GM21526 (cell line): ENCODE measurements at regions not wholly inside any gene's neighbourhood (a gene's known extent, or its start where the extent isn't known, plus 50 kb on each side); places are given as distances from the start of the nearest gene placed in this dataset.
A peak's percentile ranks its signal among the peaks of the same experiment; 100 is the strongest.

Source experiments
- ATAC-seq: cut with Tn5 transposase; IDR thresholded peaks from one replicate; pipeline ENCODE4 v1.9.1; 2021; ENCODE audit warnings: moderate library complexity; ENCODE audit not compliant: unreplicated experiment, low FRiP score

DNA sequence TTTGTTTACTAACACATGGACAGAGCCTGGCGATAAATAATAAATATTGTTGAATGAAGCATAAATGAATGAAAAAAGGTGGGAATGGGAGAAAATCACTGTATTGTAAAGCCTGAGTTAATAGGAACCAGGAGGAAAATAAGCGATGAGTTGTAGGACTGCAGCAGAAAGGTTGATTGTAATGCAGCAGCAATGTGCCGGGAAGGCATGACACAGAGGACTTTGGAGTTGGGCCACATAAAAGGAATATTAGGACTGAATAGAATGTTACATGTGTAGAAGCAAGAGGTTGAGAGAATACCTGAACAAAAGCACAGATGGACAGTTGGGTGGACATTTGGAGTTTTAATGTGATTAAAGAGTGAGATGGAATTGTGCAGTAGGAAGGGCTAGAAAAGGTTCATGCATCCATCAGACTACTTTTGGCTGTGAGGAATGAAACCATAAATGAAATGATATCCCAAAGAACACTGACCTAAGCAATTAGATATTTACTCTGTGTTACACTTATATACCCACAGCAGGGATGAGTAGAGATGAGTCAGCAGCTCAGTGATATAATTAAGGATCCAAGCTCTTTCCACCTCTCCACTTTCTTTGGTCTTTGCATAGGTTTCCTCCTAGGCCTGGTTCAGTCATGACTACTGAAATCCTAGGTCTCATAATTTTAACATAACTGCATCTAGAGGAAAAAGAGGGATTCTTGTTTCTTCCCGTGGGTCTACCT lies 55.4 kb downstream of the CCER1 start:
- ATAC-seq = no peak

DNA sequence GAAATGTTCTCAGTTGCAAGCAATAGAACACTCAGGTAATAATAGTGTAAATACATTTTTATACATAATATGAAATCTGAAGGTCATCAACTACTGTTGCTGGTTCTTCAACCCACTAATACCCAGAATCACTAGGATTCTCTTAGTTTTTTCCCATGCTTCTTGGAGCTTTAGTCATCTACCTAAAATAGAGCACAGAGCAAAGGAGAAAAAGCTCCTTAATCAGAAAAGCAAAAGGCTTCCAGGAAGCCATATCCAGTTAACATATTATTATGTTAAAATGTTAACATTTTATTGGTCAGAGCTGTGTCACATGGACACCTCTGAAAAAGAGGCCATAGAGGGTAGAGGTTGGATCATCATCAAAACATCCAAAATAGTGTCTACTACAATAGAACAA lies 57.0 kb downstream of the CCER1 start:
- no peak for ATAC-seq

DNA sequence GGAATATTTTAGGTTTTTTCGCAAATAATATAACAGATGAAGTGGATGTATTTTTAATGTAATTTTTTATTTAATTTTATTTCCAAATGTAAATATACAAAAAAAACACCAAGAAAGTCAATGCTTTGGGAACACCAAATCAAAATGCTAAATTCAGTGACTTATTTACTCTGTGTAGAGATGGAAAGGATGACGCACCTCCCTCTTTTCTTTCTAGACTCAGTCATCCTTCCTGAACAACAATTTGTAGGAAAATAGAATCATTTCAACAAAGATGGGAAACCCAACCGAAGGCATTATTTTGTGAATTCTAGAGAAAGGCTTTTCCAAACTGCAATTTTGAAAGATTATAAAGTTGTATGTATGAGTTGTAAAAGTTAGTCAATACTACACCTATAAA lies 57.7 kb downstream of the CCER1 start:
- ATAC-seq = no peak

DNA sequence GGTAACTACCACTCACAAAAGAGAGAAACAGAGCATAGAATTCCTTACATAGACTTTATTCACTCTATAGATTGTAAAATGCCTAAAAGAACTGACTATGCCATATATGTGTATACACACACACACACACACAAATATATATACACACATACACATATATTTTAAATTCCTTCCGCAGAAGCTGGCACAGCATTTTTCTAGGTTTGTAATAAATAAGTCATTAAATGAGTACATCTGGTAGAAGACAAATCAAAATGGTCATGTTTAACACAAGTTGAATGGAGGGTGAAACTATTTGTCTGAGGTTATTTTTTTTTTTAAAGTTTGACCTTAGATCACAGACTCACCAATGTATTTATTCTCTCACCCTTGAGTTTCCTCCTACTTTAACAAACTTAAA lies 58.2 kb downstream of the CCER1 start:
- no peak for ATAC-seq

DNA sequence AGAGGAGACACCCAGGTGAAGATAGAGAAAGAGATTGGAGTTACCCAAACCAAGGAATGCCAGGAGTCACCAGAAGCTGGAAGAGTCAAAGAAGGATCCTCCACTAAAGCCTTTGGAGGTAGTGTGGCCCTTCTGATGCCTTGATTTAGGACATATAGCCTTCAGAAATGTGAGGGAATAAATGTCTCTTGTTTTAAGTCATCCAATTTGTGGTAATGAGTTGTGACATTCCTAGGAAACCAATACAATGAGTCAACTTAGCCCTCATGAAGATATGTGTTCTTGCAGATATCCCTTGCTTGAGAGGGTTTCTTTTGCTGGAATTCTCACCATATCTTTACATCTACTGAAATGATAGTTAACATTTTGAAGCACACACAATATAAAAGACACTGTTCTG lies 58.8 kb downstream of the CCER1 start:
- ATAC-seq = no peak

DNA sequence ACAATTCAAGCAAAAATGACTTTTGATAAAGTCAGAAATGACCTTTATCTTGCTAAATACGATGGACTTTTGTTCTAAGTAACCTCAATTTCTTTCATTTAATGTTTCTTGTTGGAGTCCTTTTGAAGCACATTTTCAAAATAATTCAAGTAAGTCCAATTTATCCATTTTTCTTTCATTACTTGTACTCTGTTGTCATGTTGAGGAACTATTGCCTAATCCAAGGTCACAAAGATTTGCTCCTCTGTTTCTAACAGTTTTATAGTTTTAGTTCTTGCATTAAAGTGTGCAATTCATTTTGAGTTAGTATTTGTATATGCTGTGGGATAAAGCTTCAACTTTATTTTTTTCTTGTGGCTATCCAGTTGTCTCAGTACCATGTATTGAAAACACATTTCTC lies 66.7 kb downstream of the CCER1 start:
- ATAC-seq = no peak

DNA sequence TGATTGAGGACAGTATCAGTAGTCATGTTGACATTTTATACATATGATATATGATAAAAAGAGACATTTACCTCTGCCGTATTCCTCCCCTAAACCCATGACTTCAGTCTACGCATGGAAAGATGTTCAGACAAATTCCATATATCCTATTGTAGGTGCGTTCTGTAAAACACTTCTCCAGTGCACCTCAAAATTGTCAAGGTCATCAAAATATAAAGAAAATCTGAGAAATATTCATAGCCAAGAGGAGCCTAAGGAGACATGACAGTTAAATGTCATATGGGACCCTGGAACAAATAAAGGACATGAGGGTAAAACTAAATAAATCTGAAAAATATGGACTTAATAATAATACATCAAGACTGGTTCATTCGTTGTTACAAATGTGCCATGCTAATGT lies 71.5 kb downstream of the CCER1 start:
- no peak for ATAC-seq

DNA sequence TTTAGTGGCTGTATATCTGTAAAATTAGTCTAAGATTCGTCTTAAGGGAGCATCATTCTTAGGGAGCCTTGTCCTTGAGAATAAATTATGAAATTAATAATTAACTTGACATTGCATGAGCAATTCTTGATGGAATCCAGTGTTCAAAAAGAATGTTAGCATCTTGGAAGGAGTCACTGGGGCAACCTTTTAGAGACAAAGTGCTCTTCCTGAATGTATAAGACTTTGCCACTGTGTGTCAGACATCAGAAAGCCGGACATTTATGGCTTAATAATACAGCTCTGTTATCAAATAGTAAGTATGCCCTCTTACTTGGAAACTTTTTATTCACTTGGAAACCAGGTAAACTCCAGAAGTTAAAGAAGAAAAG lies 83.3 kb downstream of the CCER1 start:
- no peak for ATAC-seq

DNA sequence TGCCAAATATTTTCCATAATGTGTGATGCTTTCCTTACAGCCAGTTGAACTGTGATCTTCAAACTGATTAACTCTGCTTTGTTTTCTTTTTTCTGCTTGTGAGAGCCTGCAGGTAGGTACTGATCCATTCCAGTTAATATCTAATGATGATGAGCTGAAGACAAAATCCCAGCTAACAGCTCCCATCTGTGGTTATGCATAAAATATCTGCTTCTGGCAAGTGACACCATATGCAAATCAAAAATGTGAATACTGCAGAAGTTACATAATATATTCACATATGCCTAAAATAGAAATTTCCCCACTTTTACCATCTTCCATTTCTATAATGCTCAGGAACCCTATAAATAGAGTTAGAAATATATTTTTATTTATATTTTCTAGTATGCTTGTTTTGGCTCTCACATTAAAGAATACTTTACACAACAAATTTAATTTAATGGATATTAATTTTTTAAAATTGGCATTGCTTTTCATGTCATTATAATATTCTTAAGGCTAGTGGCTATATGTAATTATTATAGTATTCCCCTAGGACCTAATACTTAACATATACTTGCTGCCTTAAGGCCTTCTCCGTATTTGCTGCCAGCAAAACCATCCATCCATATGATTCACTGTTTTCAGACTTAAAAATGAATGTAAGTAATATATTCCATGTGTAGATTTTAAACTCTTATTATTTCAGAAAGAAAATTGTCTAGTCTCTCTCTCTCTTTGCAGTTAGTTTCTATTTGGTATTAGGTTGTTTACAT lies 83.8 kb downstream of the CCER1 start:
- ATAC-seq = no peak

DNA sequence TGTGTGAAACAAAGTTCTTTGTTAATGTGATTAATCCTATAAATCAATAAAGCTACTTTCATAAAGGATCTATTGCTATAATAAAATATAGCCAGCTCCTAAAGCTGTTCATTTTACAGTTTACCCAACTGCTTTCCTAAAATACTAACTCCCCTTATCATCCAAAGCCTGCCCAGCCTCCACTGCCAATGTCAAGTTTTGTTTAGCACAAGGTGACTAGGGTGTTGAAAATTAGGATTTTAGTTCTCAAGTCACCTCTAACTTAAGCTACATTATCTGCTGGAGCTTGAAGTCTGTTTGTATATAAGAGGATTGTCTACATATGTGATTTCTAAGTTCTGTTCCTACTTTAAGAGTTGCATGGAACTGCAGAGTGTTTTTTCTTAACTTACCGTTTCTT lies 86.3 kb downstream of the CCER1 start:
- ATAC-seq = no peak

DNA sequence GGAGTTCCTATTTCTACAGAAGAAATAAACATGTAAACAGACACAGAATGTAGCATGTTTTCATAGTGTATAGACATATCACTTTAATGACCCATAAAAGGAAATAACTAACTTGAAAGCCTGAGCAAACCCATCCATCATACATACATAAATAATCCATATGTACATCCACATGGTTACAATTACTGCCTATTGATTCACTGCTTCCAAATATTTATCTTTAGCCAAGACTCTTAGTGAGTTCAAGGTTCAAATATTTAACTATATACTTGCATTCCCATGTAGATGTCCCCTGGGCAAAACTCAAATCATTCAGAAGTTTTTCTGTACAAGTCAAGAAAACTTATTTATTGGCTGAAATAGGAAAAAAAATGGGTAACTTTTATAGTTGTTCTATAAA lies 95.4 kb downstream of the CCER1 start:
- ATAC-seq = no peak

DNA sequence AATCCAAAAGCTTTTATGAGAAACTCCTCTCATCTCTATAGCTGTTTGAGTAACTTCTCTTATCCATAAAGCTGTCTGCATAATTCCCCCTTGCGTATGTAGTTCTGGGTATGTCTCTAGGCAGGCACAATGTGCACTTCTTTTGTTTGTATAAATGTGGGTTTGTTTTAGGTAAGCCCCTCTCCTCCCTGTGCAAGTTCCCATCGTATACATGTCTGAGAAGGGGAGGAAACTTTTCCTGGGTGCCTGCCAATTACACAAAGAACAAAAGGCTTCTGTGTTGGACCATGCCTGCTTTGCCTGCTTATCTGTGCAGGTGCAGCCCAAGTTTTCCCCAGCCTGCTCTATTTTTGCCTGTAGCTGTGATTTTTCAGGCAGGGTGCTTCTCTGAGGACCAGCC lies 96.7 kb downstream of the CCER1 start:
- no peak for ATAC-seq

DNA sequence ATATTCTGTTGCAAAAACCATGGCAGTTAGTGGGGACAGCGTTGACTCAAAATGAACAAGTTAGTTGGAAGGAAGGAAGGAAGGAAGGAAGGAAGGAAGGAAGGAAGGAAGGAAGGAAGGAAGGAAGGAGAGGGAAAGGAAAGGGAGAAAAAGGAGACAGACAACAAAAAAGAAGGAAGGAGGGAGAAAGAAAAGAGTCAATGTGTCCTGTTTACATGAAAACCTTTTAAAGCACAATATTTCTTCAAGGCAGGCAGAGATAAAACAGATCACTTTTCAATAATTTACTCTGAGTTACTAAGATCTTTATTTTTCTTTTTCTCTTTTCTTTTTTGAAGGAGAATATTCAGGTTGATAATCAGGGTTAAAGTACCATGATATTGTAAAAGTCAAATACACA lies 99.4 kb downstream of the CCER1 start:
- no peak for ATAC-seq

DNA sequence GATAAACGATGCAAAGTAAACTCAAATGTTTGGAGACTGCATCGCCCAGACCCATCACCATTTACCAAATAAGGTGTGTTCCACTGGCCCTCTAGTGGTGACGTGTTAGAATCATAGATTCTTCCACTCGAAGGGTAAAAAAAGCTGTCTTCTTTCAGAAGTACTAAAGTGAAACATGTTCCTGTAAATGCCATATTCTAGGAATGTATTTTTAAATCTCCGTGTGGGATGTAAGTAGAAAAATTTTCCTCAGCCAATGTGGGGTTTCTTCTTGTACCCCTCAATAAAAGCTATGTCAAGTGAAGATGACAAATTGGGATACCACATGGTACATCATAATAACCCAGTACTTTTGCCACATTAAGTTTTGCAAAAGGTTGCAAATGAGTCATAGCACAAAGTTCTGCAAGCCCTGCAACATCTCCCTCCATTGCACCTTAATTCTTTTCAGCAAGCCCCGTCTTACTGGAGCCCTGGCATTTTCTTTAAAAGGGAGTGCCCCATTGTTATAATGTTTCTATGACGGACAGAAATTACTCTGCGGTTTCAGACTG lies 100.8 kb downstream of the CCER1 start:
- peak; percentile 88 for ATAC-seq

DNA sequence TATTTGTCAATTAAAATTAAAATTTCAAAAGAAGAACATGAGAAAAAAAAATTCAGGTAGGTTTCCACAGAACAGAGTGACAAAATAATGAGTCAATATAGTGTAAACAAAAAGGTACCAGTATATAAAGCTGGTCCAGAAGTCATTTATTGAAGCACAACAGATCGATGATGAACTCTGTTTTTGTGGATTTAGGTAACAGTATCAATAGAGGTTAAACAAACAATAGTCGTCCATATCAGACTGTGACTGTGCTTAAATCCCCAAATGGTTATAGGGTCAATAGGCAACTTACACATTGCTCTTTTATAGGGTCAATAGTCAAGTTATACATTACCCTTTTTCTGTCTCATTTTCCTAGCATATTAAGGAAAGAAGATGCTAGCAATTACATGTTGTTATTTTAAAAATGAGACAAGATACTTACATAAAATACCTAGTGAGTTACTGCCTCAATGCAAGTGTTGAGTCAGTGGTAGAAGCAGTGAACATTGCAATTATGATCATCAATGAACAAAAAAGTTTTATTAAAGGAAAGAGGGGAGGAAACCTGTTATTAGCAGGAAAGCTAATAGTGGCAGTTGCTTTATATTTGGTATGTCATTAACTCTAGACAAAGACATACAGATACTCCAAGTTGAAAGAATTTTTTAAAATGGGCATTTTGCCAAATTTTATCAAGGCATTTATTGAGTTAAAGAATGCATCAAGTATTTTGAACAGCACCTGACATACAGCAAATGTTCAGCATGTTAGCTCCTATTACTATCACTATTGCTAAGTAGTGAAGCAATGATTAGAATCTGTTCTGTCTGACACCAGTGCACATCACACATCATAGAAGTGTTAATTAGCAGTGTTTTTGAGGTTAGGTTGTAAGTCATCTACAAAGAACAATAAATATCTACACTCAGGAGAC lies 102.9 kb downstream of the CCER1 start:
- ATAC-seq = no peak

DNA sequence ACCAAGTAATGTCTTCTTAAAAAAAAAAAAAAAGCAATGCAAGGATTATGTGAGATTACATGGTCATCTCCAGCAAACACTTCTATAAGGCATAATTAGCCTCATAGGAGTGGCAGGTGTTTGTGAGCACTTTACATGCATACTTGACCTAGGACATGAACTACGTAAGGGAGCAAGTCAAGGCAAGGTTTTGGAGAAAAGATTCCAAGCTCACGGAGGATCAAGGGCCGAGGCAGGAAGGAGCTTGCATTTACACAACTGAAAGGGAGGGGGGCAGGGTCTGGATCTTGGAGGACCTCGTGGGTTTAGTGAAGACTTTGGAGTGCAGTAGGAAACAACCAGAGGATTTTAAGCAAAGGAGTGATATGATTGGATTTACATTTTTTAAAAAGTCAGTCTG lies 112.5 kb downstream of the CCER1 start:
- ATAC-seq = no peak

DNA sequence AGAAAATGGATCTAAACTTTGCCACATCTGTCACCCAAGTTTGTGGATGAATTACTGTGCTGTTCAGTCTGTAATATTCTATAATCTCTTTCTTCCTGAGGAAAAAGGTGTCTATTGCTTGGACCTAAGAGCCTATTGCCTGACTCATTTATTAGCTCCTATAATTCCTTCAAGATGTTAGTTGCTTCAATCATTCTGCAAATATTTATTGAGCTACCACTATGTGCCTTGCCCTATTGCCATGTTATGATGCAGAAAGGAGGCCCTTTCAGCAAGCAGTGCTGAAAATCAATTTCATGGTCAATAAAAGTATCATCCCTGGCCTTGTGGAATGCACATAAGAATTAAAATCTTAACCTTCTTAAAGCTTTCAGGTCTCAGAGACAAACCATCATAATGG lies 113.6 kb downstream of the CCER1 start:
- no peak for ATAC-seq

DNA sequence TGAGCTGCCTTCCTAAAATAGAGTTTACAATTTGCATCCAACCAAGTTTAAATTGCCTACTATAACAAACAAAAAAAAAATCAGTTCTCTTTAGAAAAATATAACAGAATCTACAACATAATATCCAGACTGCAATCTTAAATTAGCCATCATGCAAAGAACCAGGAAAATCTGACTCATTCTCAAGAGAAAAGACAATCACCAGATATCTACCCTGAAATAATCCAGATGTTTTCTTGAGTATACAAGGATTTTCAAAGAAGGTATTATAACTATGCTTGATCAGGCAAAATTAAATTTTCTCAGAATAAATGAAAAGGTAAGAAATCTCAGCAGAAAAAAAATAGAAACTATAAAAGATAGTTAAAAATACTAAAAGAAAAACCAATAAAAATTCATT lies 115.6 kb downstream of the CCER1 start:
- ATAC-seq = no peak

DNA sequence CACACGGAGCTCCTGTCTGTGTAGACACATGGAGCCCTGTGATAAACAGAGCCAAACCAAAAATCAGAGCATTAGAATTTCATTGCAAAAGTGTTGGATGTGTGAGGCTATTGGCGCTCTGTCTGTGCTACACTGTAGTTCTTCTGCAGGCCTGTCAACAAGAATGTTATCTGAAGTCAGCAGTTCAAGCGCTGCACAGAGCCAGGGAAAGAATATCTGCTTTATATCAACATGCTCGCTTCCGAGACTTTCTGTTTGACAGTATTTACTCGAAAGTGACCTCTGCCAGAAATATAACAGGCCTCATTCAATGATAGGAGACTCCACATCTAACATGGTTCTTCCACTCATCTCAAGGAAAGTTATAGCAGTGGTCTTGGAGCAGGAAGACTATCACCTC lies 118.3 kb downstream of the CCER1 start:
- ATAC-seq = no peak

DNA sequence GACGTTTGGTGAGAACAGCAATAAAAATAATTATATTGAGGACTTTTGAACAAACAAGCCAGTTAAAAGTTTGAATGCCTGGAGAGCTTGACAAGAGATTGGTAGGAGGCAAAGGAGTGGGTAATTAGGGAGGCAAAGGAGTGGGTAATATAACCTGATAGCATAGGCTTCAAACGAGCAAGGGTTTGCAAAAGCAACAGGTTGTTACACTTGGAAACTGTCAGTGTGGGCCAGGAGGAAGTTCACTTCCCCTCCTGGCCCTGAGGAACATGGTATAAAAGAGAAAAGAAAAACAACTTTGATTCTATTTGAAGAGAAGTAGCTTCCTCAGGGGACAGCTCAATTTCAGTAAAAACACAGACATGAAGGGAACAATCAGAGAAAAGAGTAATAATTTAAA lies 121.7 kb downstream of the CCER1 start:
- no peak for ATAC-seq

DNA sequence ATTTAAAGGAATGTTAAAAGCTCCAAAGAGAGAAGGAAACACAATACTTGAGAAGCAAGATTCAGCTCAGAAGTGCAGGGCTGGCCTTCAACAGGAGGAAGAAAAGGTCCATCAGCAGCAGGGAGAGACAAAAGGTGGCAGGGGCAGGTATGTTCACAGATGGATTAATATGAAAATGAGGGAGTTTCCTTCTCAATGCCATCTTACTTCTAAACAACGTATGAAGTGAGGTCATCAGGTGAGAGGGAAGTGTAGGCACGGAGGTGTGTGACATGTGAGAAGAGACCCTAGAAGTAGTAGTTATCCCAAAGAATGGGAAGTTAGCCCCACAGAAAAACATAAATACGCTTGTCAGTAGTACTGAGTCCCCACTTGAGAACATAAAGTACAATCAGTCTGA lies 122.5 kb downstream of the CCER1 start:
- ATAC-seq = no peak
